ENCODE measurements at regions not wholly inside any gene's neighbourhood (a gene's known extent, or its start where the extent isn't known, plus 50 kb on each side); places are given as distances from the start of the nearest gene placed in this dataset.

- DNase-seq (ENCODE audit: insufficient read length), result no peak
- TF ChIP-seq POLR2AphosphoS5 (IDR thresholded peaks at IDR 0.05; ENCODE audit: low read depth, low read length) (no peak), TAF1 (IDR thresholded peaks at IDR 0.05; ENCODE audit: borderline replicate concordance, low read depth, low read length) (no peak), POLR2A (IDR thresholded peaks at IDR 0.05; ENCODE audit: low read depth, low read length) (no peak)
- FAIRE-seq, result no peak
These were observed 203.8 kb upstream of the SRRM4 start for GRCh38 chr12:118777504-118777903.

GRCh38 chr12:118778077-118778476 is 203.3 kb upstream of the SRRM4 start:
- FAIRE-seq (no peak), DNase-seq (ENCODE audit: insufficient read length) (no peak)
- no peak for TF ChIP-seq POLR2A (IDR thresholded peaks at IDR 0.05; ENCODE audit: low read depth, low read length)
- TF ChIP-seq TAF1 (IDR thresholded peaks at IDR 0.05; ENCODE audit: borderline replicate concordance, low read depth, low read length), result no peak
- no peak for TF ChIP-seq POLR2AphosphoS5 (IDR thresholded peaks at IDR 0.05; ENCODE audit: low read depth, low read length)

- DNase-seq (ENCODE audit: insufficient read length) (no peak), FAIRE-seq (no peak)
- TF ChIP-seq POLR2A (IDR thresholded peaks at IDR 0.05; ENCODE audit: low read depth, low read length), result no peak
- no peak for TF ChIP-seq TAF1 (IDR thresholded peaks at IDR 0.05; ENCODE audit: borderline replicate concordance, low read depth, low read length)
- no peak for TF ChIP-seq POLR2AphosphoS5 (IDR thresholded peaks at IDR 0.05; ENCODE audit: low read depth, low read length)
These were observed 200.4 kb upstream of the SRRM4 start for GRCh38 chr12:118780939-118781338.

- no peak for TF ChIP-seq POLR2AphosphoS5 (IDR thresholded peaks at IDR 0.05; ENCODE audit: low read depth, low read length)
- TF ChIP-seq POLR2A (IDR thresholded peaks at IDR 0.05; ENCODE audit: low read depth, low read length), result no peak
- TF ChIP-seq TAF1 (IDR thresholded peaks at IDR 0.05; ENCODE audit: borderline replicate concordance, low read depth, low read length), result no peak
- DNase-seq (ENCODE audit: insufficient read length), result no peak
- FAIRE-seq, result no peak
These were observed 199.6 kb upstream of the SRRM4 start for GRCh38 chr12:118781692-118782091.

GRCh38 chr12:118783703-118784102 is 197.6 kb upstream of the SRRM4 start:
- no peak for FAIRE-seq
- TF ChIP-seq POLR2A (IDR thresholded peaks at IDR 0.05; ENCODE audit: low read depth, low read length) (no peak), TAF1 (IDR thresholded peaks at IDR 0.05; ENCODE audit: borderline replicate concordance, low read depth, low read length) (no peak), POLR2AphosphoS5 (IDR thresholded peaks at IDR 0.05; ENCODE audit: low read depth, low read length) (no peak)
- no peak for DNase-seq (ENCODE audit: insufficient read length)

GRCh38 chr12:118790578-118790977 is 190.8 kb upstream of the SRRM4 start:
- DNase-seq (ENCODE audit: insufficient read length) (no peak), FAIRE-seq (no peak)
- no peak for TF ChIP-seq POLR2A (IDR thresholded peaks at IDR 0.05; ENCODE audit: low read depth, low read length)
- no peak for TF ChIP-seq POLR2AphosphoS5 (IDR thresholded peaks at IDR 0.05; ENCODE audit: low read depth, low read length)
- no peak for TF ChIP-seq TAF1 (IDR thresholded peaks at IDR 0.05; ENCODE audit: borderline replicate concordance, low read depth, low read length)

GRCh38 chr12:118813778-118814357 is 167.5 kb upstream of the SRRM4 start:
- no peak for FAIRE-seq
- DNase-seq (ENCODE audit: insufficient read length), result no peak
- no peak for TF ChIP-seq POLR2AphosphoS5 (IDR thresholded peaks at IDR 0.05; ENCODE audit: low read depth, low read length)
- no peak for TF ChIP-seq TAF1 (IDR thresholded peaks at IDR 0.05; ENCODE audit: borderline replicate concordance, low read depth, low read length)
- no peak for TF ChIP-seq POLR2A (IDR thresholded peaks at IDR 0.05; ENCODE audit: low read depth, low read length)

GRCh38 chr12:118816296-118816695 is 165.0 kb upstream of the SRRM4 start:
- TF ChIP-seq POLR2A (IDR thresholded peaks at IDR 0.05; ENCODE audit: low read depth, low read length) (no peak), TAF1 (IDR thresholded peaks at IDR 0.05; ENCODE audit: borderline replicate concordance, low read depth, low read length) (no peak), POLR2AphosphoS5 (IDR thresholded peaks at IDR 0.05; ENCODE audit: low read depth, low read length) (no peak)
- no peak for FAIRE-seq
- no peak for DNase-seq (ENCODE audit: insufficient read length)

- FAIRE-seq, result no peak
- no peak for DNase-seq (ENCODE audit: insufficient read length)
- TF ChIP-seq POLR2AphosphoS5 (IDR thresholded peaks at IDR 0.05; ENCODE audit: low read depth, low read length) (no peak), TAF1 (IDR thresholded peaks at IDR 0.05; ENCODE audit: borderline replicate concordance, low read depth, low read length) (no peak), POLR2A (IDR thresholded peaks at IDR 0.05; ENCODE audit: low read depth, low read length) (no peak)
These were observed 159.9 kb upstream of the SRRM4 start for GRCh38 chr12:118821386-118821925.

- no peak for TF ChIP-seq TAF1 (IDR thresholded peaks at IDR 0.05; ENCODE audit: borderline replicate concordance, low read depth, low read length)
- TF ChIP-seq POLR2AphosphoS5 (IDR thresholded peaks at IDR 0.05; ENCODE audit: low read depth, low read length), result no peak
- no peak for TF ChIP-seq POLR2A (IDR thresholded peaks at IDR 0.05; ENCODE audit: low read depth, low read length)
- no peak for DNase-seq (ENCODE audit: insufficient read length)
- FAIRE-seq, result no peak
These were observed 158.8 kb upstream of the SRRM4 start for GRCh38 chr12:118822512-118822911.

GRCh38 chr12:118827047-118827446 is 154.3 kb upstream of the SRRM4 start:
- no peak for TF ChIP-seq POLR2A (IDR thresholded peaks at IDR 0.05; ENCODE audit: low read depth, low read length)
- no peak for TF ChIP-seq TAF1 (IDR thresholded peaks at IDR 0.05; ENCODE audit: borderline replicate concordance, low read depth, low read length)
- TF ChIP-seq POLR2AphosphoS5 (IDR thresholded peaks at IDR 0.05; ENCODE audit: low read depth, low read length), result no peak
- no peak for DNase-seq (ENCODE audit: insufficient read length)
- FAIRE-seq, result no peak

- no peak for DNase-seq (ENCODE audit: insufficient read length)
- no peak for FAIRE-seq
- TF ChIP-seq POLR2A (IDR thresholded peaks at IDR 0.05; ENCODE audit: low read depth, low read length), result no peak
- no peak for TF ChIP-seq TAF1 (IDR thresholded peaks at IDR 0.05; ENCODE audit: borderline replicate concordance, low read depth, low read length)
- TF ChIP-seq POLR2AphosphoS5 (IDR thresholded peaks at IDR 0.05; ENCODE audit: low read depth, low read length), result no peak
These were observed 153.7 kb upstream of the SRRM4 start for GRCh38 chr12:118827606-118828005.

All from GM12892 (cell line).